ENCODE measurements at regions not wholly inside any gene's neighbourhood (a gene's known extent, or its start where the extent isn't known, plus 50 kb on each side); places are given as distances from the start of the nearest gene placed in this dataset.

GRCh38 chr3:116835658-116836057, 126.1 kb downstream of the TUSC7 start:
- intact Hi-C loops (cut with DNase I), result no loop called here
- H3K4me3 ChIP-seq, result no peak overlapping the region
- no peaks in the 10 kb centered on the region for H3K36me3 ChIP-seq
- TF ChIP-seq POLR2AphosphoS5 (IDR thresholded peaks at IDR 0.05; ENCODE audit: insufficient read depth in 1 of 2, low read depth in 1 of 2), result no peak
- TF ChIP-seq POLR2A (IDR thresholded peaks at IDR 0.05), result no peak
- no peak for TF ChIP-seq CTCF (IDR thresholded peaks at IDR 0.05)
- no peaks in the 10 kb centered on the region for H3K27me3 ChIP-seq
- DNase-seq (ENCODE audit: extremely low spot score in 2 of 2), result no peak
- no peaks in the 10 kb centered on the region for H3K9me3 ChIP-seq
- no peaks in the 10 kb centered on the region for H3K4me1 ChIP-seq
- H3K27ac ChIP-seq, result no peak overlapping the region

GRCh38 chr3:116836286-116836685, 126.7 kb downstream of the TUSC7 start:
- H3K9me3 ChIP-seq, result no peaks in the 10 kb centered on the region
- H3K36me3 ChIP-seq, result no peaks in the 10 kb centered on the region
- no peak for TF ChIP-seq POLR2A (IDR thresholded peaks at IDR 0.05)
- TF ChIP-seq POLR2AphosphoS5 (IDR thresholded peaks at IDR 0.05; ENCODE audit: insufficient read depth in 1 of 2, low read depth in 1 of 2), result no peak
- TF ChIP-seq CTCF (IDR thresholded peaks at IDR 0.05), result no peak
- H3K4me3 ChIP-seq, result no peak overlapping the region
- DNase-seq (ENCODE audit: extremely low spot score in 2 of 2), result no peak
- no peak overlapping the region for H3K27ac ChIP-seq
- no peaks in the 10 kb centered on the region for H3K27me3 ChIP-seq
- intact Hi-C loops (cut with DNase I), result no loop called here
- H3K4me1 ChIP-seq, result no peaks in the 10 kb centered on the region

GRCh38 chr3:116837483-116837882, 127.9 kb downstream of the TUSC7 start:
- no peaks in the 10 kb centered on the region for H3K27me3 ChIP-seq
- H3K4me1 ChIP-seq, result no peaks in the 10 kb centered on the region
- no peak for DNase-seq (ENCODE audit: extremely low spot score in 2 of 2)
- H3K36me3 ChIP-seq, result no peaks in the 10 kb centered on the region
- H3K27ac ChIP-seq, result no peak overlapping the region
- intact Hi-C loops (cut with DNase I), result no loop called here
- no peaks in the 10 kb centered on the region for H3K9me3 ChIP-seq
- TF ChIP-seq CTCF (IDR thresholded peaks at IDR 0.05), result no peak
- no peak for TF ChIP-seq POLR2A (IDR thresholded peaks at IDR 0.05)
- no peak for TF ChIP-seq POLR2AphosphoS5 (IDR thresholded peaks at IDR 0.05; ENCODE audit: insufficient read depth in 1 of 2, low read depth in 1 of 2)
- H3K4me3 ChIP-seq, result no peak overlapping the region

GRCh38 chr3:116841003-116841735, 131.6 kb downstream of the TUSC7 start:
- Histone ChIP-seq H3K36me3 (no peaks in the 10 kb centered on the region), H3K27ac (no peak overlapping the region), H3K4me1 (no peaks in the 10 kb centered on the region), H3K27me3 (no peaks in the 10 kb centered on the region), H3K9me3 (no peaks in the 10 kb centered on the region), H3K4me3 (no peak overlapping the region)
- DNase-seq (ENCODE audit: extremely low spot score in 2 of 2), result no peak
- TF ChIP-seq POLR2AphosphoS5 (IDR thresholded peaks at IDR 0.05; ENCODE audit: insufficient read depth in 1 of 2, low read depth in 1 of 2) (no peak), CTCF (IDR thresholded peaks at IDR 0.05) (no peak), POLR2A (IDR thresholded peaks at IDR 0.05) (no peak)
- intact Hi-C loops (cut with DNase I), result no loop called here

- Histone ChIP-seq H3K9me3 (no peaks in the 10 kb centered on the region), H3K27ac (no peak overlapping the region), H3K27me3 (no peaks in the 10 kb centered on the region), H3K4me1 (no peaks in the 10 kb centered on the region), H3K4me3 (no peak overlapping the region), H3K36me3 (no peaks in the 10 kb centered on the region)
- intact Hi-C loops (cut with DNase I), result no loop called here
- DNase-seq (ENCODE audit: extremely low spot score in 2 of 2), result no peak
- TF ChIP-seq CTCF (IDR thresholded peaks at IDR 0.05) (no peak), POLR2A (IDR thresholded peaks at IDR 0.05) (no peak)
Measured at GRCh38 chr3:116842254-116842957, 132.8 kb downstream of the TUSC7 start.
